ENCODE measurements at regions not wholly inside any gene's neighbourhood (a gene's known extent, or its start where the extent isn't known, plus 50 kb on each side); places are given as distances from the start of the nearest gene placed in this dataset.
"Not testable (repeated sequence)": the region's sequence is repeated elsewhere in the genome, so short reads cannot be mapped to it uniquely, and the experiment has no call there.

GRCh38 chr2:6143812-6144211 lies 451.6 kb downstream of the SOX11 start:
- DNase-seq (ENCODE audit: low read depth), result no peak
- no peak for TF ChIP-seq CTCF (IDR thresholded peaks at IDR 0.05; ENCODE audit: low read depth, low read length, missing control alignments)
- H3K4me3 ChIP-seq (ENCODE audit: low read depth, low read length), result no peak overlapping the region

GRCh38 chr2:6147215-6147614 lies 455.0 kb downstream of the SOX11 start:
- not testable (repeated sequence) for DNase-seq (ENCODE audit: low read depth); H3K4me3 ChIP-seq (ENCODE audit: low read depth, low read length)

GRCh38 chr2:6148882-6149281 lies 456.7 kb downstream of the SOX11 start:
- TF ChIP-seq CTCF (IDR thresholded peaks at IDR 0.05; ENCODE audit: low read depth, low read length, missing control alignments), result no peak
- DNase-seq (ENCODE audit: low read depth), result no peak
- H3K4me3 ChIP-seq (ENCODE audit: low read depth, low read length), result no peak overlapping the region

- TF ChIP-seq CTCF (IDR thresholded peaks at IDR 0.05; ENCODE audit: low read depth, low read length, missing control alignments), result no peak
- DNase-seq (ENCODE audit: low read depth), result no peak
- H3K4me3 ChIP-seq (ENCODE audit: low read depth, low read length), result no peak overlapping the region
Measured at GRCh38 chr2:6159606-6160005, 467.4 kb downstream of the SOX11 start.

GRCh38 chr2:6163932-6164331 lies 471.7 kb downstream of the SOX11 start:
- no peak for DNase-seq (ENCODE audit: low read depth)
- no peak for TF ChIP-seq CTCF (IDR thresholded peaks at IDR 0.05; ENCODE audit: low read depth, low read length, missing control alignments)
- no peak overlapping the region for H3K4me3 ChIP-seq (ENCODE audit: low read depth, low read length)

GRCh38 chr2:6164986-6165747 lies 473.0 kb downstream of the SOX11 start:
- no peak for TF ChIP-seq CTCF (IDR thresholded peaks at IDR 0.05; ENCODE audit: low read depth, low read length, missing control alignments)
- no peak overlapping the region for H3K4me3 ChIP-seq (ENCODE audit: low read depth, low read length)
- no peak for DNase-seq (ENCODE audit: low read depth)

- no peak overlapping the region for H3K4me3 ChIP-seq (ENCODE audit: low read depth, low read length)
- DNase-seq (ENCODE audit: low read depth), result no peak
- TF ChIP-seq CTCF (IDR thresholded peaks at IDR 0.05; ENCODE audit: low read depth, low read length, missing control alignments), result no peak
Measured at GRCh38 chr2:6167592-6168138, 475.5 kb downstream of the SOX11 start.

All from GM12864 (cell line).